BJ (cell line): ENCODE measurements at regions not wholly inside any gene's neighbourhood (a gene's known extent, or its start where the extent isn't known, plus 50 kb on each side); places are given as distances from the start of the nearest gene placed in this dataset.

Experiments
- CTCF ChIA-PET: fragments of 350-600 bp; formaldehyde crosslinking; extraction: SDS; loops from one replicate; lab custom pipeline; 2021; ENCODE audit warnings: antibody characterized with exemption, inconsistent platforms; lab: Yijun Ruan, JAX
- POLR2A ChIA-PET: fragments of 300-600 bp; sonication (Branson Sonifier 250); formaldehyde crosslinking; extraction: SDS; loops from one replicate; lab custom pipeline; 2021; ENCODE audit warnings: antibody characterized with exemption; lab: Charles Lee
- DNase-seq: peaks from one replicate; pipeline ENCODE4 v3.0.0-alpha.2; 2011; ENCODE audit warnings: low read depth
- H3K27me3 ChIP-seq: 2 replicates; pipeline ENCODE4 v1.6.0; 2011; ENCODE audit warnings: low read length; ENCODE audit not compliant: control insufficient read depth, insufficient read depth
- H3K36me3 ChIP-seq: 2 replicates; pipeline ENCODE4 v1.5.1; 2011; ENCODE audit warnings: low read length; ENCODE audit not compliant: control insufficient read depth, insufficient read depth
- H3K4me3 ChIP-seq: 2 replicates; pipeline ENCODE4 v1.5.1; 2011; ENCODE audit warnings: low read depth, mild to moderate bottlenecking, control low read depth, low read length
- CTCF ChIP-seq: IDR thresholded peaks from 2 replicates; pipeline ENCODE4 v1.5.1; 2011; ENCODE audit warnings: low read depth, mild to moderate bottlenecking, control low read depth, inconsistent platforms, low read length, moderate library complexity; ENCODE audit not compliant: insufficient read depth

- CTCF ChIA-PET = interaction anchor here (1.0 kb wide), 1 partner anchor 8 kb away, joined by 3 read pairs; no protein-coding TSS in a partner anchor
- TF ChIP-seq CTCF = no peak
- no peak for DNase-seq
- POLR2A ChIA-PET = no interaction called here
- Histone ChIP-seq H3K36me3 (no peaks in the 10 kb centered on the region), H3K4me3 (no peak overlapping the region), H3K27me3 (no peaks in the 10 kb centered on the region)
These were observed 119.2 kb downstream of the VAPA start for GRCh38 chr18:10033016-10033399.

- ChIA-PET CTCF (interaction anchor here (0.6 to 1.4 kb wide), 5 partner anchors 14 to 120 kb away, joined by 3 to 4 read pairs (median 3); no protein-coding TSS in a partner anchor), POLR2A (no interaction called here)
- no peak for DNase-seq
- no peaks in the 10 kb centered on the region for H3K36me3 ChIP-seq
- H3K27me3 ChIP-seq = no peaks in the 10 kb centered on the region
- TF ChIP-seq CTCF = no peak
- no peak overlapping the region for H3K4me3 ChIP-seq
These were observed 121.6 kb downstream of the VAPA start for GRCh38 chr18:10035281-10035991.

DNA sequence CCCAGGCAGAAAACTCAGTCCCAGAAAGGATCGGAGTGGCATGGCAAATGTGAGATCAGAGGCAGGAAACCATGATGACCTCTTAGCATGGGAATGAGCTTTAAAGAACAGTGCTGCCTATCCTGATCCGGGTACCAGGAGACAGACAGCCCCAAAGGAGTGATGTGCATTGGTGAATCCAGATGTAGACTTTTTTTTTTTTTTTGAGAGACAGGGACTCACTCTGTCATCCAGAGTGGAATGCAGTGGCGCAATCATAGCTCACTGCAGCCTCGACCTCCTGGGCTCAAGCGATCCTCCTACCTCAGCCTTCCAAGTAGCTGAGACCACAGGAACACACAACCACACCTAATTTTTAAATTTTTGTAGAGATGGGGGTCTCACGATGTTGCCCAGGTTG, 122.7 kb downstream of the VAPA start:
- CTCF ChIA-PET = interaction anchor here (0.6 to 1.4 kb wide), 4 partner anchors 15 to 50 kb away, joined by 3 to 4 read pairs (median 4); no protein-coding TSS in a partner anchor
- POLR2A ChIA-PET = no interaction called here
- H3K36me3 ChIP-seq = no peaks in the 10 kb centered on the region
- TF ChIP-seq CTCF = no peak
- no peak for DNase-seq
- no peak overlapping the region for H3K4me3 ChIP-seq
- H3K27me3 ChIP-seq = no peaks in the 10 kb centered on the region

DNA sequence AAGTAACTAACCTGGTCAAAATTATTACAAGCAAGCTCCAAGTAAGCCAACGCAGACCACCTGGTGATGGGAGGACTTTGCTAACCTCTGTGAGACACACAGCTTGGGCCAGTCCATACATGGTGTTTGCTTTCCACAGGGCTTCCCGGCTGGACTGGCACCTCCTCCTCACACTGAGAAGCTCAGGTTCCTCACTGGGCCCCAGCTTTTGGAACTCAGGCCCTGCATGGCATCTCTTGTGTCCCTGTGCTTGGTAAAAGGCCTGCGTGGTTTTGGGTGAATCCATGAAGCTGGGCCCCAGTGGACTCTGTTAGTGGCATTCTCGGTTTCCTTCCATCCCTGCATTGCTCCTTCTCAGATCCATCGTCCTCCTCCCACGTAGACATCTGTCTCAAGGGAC, 123.4 kb downstream of the VAPA start:
- ChIA-PET POLR2A (no interaction called here), CTCF (interaction anchor here (0.9 kb wide), 1 partner anchor 14 kb away, joined by 4 read pairs; no protein-coding TSS in a partner anchor)
- H3K27me3 ChIP-seq = no peaks in the 10 kb centered on the region
- DNase-seq = no peak
- H3K36me3 ChIP-seq = no peaks in the 10 kb centered on the region
- no peak overlapping the region for H3K4me3 ChIP-seq
- no peak for TF ChIP-seq CTCF

DNA sequence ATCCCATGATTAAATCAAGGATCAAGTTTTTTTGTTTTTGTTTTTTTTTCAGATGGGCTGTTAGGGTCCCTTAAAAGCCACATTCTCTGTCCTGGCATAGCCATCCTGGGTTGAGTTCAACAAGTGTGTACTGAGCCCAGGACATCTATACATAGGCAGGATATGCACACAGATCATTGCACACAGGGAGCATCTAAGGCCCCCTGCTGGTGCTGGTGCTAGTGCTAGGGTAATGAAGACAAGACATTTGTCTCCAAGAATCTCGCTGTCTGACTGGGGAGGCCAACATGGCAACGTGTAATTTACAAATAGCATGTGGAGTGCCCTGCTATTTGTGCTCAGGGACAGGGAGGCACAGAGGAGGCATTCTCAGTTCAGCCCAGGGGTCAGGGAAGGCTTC, 124.5 kb downstream of the VAPA start:
- ChIA-PET CTCF (no interaction called here), POLR2A (no interaction called here)
- TF ChIP-seq CTCF = no peak
- DNase-seq = no peak
- Histone ChIP-seq H3K27me3 (no peaks in the 10 kb centered on the region), H3K4me3 (no peak overlapping the region), H3K36me3 (peaks cover 1% of the 10 kb centered on the region; the same call in 1 of the 2 replicates)
